Neural progenitor cell (in vitro differentiated cells): ENCODE measurements at regions not wholly inside any gene's neighbourhood (a gene's known extent, or its start where the extent isn't known, plus 50 kb on each side); places are given as distances from the start of the nearest gene placed in this dataset.

Experiments
- DNase-seq: peaks from one replicate; pipeline ENCODE4 v3.0.0-alpha.2; 2016; ENCODE audit warnings: low spot score
- H2AFZ ChIP-seq: fragments of 200-600 bp; sonication (generic); replicated peaks from 2 replicates; pipeline ENCODE4 v1.6.1; 2016; ENCODE audit warnings: antibody characterized with exemption
- H3F3A ChIP-seq: fragments of 200-600 bp; sonication (generic); 2 replicates; pipeline ENCODE4 v1.6.1; 2016; ENCODE audit warnings: antibody characterized with exemption, low read depth
- H3K27ac ChIP-seq: fragments of 200-600 bp; sonication (generic); 2 replicates; pipeline ENCODE4 v1.5.1; 2016; ENCODE audit warnings: mild to moderate bottlenecking
- H3K27me3 ChIP-seq: fragments of 200-600 bp; sonication (generic); 2 replicates; pipeline ENCODE4 v1.6.1; 2016; ENCODE audit warnings: mild to moderate bottlenecking, moderate library complexity
- H3K36me3 ChIP-seq: fragments of 200-600 bp; sonication (generic); 2 replicates; pipeline ENCODE4 v1.5.1; 2016
- H3K4me1 ChIP-seq: fragments of 200-600 bp; sonication (generic); 2 replicates; pipeline ENCODE4 v1.6.1; 2016; ENCODE audit warnings: mixed run types
- H3K4me2 ChIP-seq: fragments of 200-600 bp; sonication (generic); 2 replicates; pipeline ENCODE4 v1.6.1; 2016
- H3K4me3 ChIP-seq: fragments of 200-600 bp; sonication (generic); 2 replicates; pipeline ENCODE4 v1.5.1; 2016
- H3K79me2 ChIP-seq: fragments of 200-600 bp; sonication (generic); 2 replicates; pipeline ENCODE4 v1.6.1; 2016; ENCODE audit warnings: low read depth
- H3K9ac ChIP-seq: fragments of 200-600 bp; sonication (generic); 2 replicates; pipeline ENCODE4 v1.6.1; 2016
- H3K9me3 ChIP-seq: fragments of 200-600 bp; sonication (generic); 2 replicates; pipeline ENCODE4 v1.5.1; 2016; ENCODE audit warnings: low read depth
- H4K20me1 ChIP-seq: fragments of 200-600 bp; sonication (generic); 2 replicates; pipeline ENCODE4 v1.6.1; 2016; ENCODE audit warnings: low read depth
- H3K27ac Mint-ChIP-seq: 3 replicates; pipeline ENCODE4 v1.8.0; 2021; ENCODE audit warnings: mixed read lengths
- H3K27me3 Mint-ChIP-seq: 2 replicates; pipeline ENCODE4 v1.8.0; 2022; ENCODE audit warnings: low read depth, mild to moderate bottlenecking, inconsistent platforms, moderate library complexity, mixed read lengths; ENCODE audit not compliant: insufficient read depth
- H3K36me3 Mint-ChIP-seq: 3 replicates; pipeline ENCODE4 v1.8.0; 2021; ENCODE audit warnings: mixed read lengths
- H3K4me1 Mint-ChIP-seq: 3 replicates; pipeline ENCODE4 v1.8.0; 2021; ENCODE audit warnings: mixed read lengths
- H3K4me3 Mint-ChIP-seq: 3 replicates; pipeline ENCODE4 v1.8.0; 2021; ENCODE audit warnings: mild to moderate bottlenecking, moderate library complexity, mixed read lengths
- H3K9me3 Mint-ChIP-seq: 3 replicates; pipeline ENCODE4 v1.8.0; 2020; ENCODE audit warnings: mixed read lengths
- CTCF ChIP-seq: fragments of 200-600 bp; sonication (generic); IDR thresholded peaks from 2 replicates; pipeline ENCODE4 v1.5.1; 2017; ENCODE audit warnings: antibody characterized with exemption, mild to moderate bottlenecking
- EZH2 ChIP-seq: fragments of 200-600 bp; sonication (generic); IDR thresholded peaks from 2 replicates; pipeline ENCODE4 v1.6.1; 2017; ENCODE audit warnings: antibody characterized with exemption, mild to moderate bottlenecking, moderate library complexity
- EZH2phosphoT487 ChIP-seq: fragments of 200-600 bp; sonication (generic); IDR thresholded peaks from 2 replicates; pipeline ENCODE4 v1.6.1; 2017; ENCODE audit warnings: antibody characterized with exemption

DNA sequence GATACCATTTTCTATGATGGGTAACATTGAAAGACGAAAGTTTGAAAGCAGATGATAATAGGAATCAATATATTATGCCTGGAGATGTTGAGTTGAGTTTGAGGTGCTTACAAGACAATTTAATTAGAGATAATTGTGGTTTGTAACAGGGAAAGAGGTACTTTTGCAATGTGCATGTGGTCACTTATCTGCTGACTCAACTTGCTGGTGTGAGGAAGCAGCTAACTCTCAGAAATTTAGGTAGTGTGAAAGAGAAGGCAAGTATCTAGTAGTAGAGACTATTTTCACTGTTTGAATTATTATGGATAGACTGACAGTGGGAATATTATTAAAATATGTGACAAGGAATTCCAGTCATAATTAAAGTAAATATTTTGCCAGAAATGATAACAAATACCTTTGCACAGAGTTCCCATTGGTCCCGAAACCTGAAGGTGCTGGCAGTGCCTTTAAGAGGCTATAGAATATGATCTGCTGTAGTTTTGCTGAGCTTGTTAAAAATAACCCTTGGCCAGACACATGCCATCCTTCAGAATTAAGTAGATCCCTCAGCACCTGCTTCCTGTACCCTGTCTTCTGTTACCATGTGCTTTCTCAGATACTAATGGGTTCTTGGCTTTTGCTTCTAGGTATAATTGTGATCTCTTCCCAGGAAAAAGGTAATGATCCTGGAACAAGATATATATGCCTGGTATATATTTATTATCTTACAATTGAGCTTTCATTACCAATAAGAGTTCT lies 315.9 kb downstream of the BCHE start:
- no peak overlapping the region for H3K4me2 ChIP-seq
- H3K27ac Mint-ChIP-seq = no peak overlapping the region
- no peak for TF ChIP-seq EZH2phosphoT487
- no peak for TF ChIP-seq CTCF
- TF ChIP-seq EZH2 = no peak
- H3K27me3 Mint-ChIP-seq = no peaks in the 10 kb centered on the region
- no peaks in the 10 kb centered on the region for H3K79me2 ChIP-seq
- H3K9me3 Mint-ChIP-seq = no peaks in the 10 kb centered on the region
- H3K4me3 Mint-ChIP-seq = no peak overlapping the region
- no peak overlapping the region for H3K9ac ChIP-seq
- H4K20me1 ChIP-seq = no peaks in the 10 kb centered on the region
- peaks cover 1% of the 10 kb centered on the region for H3K4me1 Mint-ChIP-seq
- no peak overlapping the region for H3K27ac ChIP-seq
- DNase-seq = no peak
- no peaks in the 10 kb centered on the region for H3K27me3 ChIP-seq
- no peak overlapping the region for H3K4me3 ChIP-seq
- peaks cover 4% of the 10 kb centered on the region for H3K4me1 ChIP-seq
- no peaks in the 10 kb centered on the region for H3F3A ChIP-seq
- H2AFZ ChIP-seq = no peak overlapping the region
- H3K9me3 ChIP-seq = no peaks in the 10 kb centered on the region
- H3K36me3 ChIP-seq = no peaks in the 10 kb centered on the region
- no peaks in the 10 kb centered on the region for H3K36me3 Mint-ChIP-seq

GRCh38 chr3:165519687-165520086 lies 317.5 kb downstream of the BCHE start:
- Mint-ChIP-seq H3K4me3 (no peak overlapping the region), H3K36me3 (no peaks in the 10 kb centered on the region), H3K9me3 (no peaks in the 10 kb centered on the region), H3K27me3 (no peaks in the 10 kb centered on the region), H3K4me1 (no peaks in the 10 kb centered on the region), H3K27ac (no peak overlapping the region)
- H4K20me1 ChIP-seq = no peaks in the 10 kb centered on the region
- no peak for DNase-seq
- H3K9ac ChIP-seq = no peak overlapping the region
- H3K79me2 ChIP-seq = no peaks in the 10 kb centered on the region
- no peak for TF ChIP-seq CTCF
- TF ChIP-seq EZH2 = no peak
- TF ChIP-seq EZH2phosphoT487 = no peak
- no peak overlapping the region for H3K27ac ChIP-seq
- H3F3A ChIP-seq = no peaks in the 10 kb centered on the region
- H3K36me3 ChIP-seq = no peaks in the 10 kb centered on the region
- H3K27me3 ChIP-seq = no peaks in the 10 kb centered on the region
- no peak overlapping the region for H3K4me2 ChIP-seq
- H3K4me3 ChIP-seq = no peak overlapping the region
- H3K9me3 ChIP-seq = no peaks in the 10 kb centered on the region
- no peaks in the 10 kb centered on the region for H3K4me1 ChIP-seq
- H2AFZ ChIP-seq = no peak overlapping the region

- no peaks in the 10 kb centered on the region for H3K79me2 ChIP-seq
- H4K20me1 ChIP-seq = no peaks in the 10 kb centered on the region
- no peak overlapping the region for H3K27ac Mint-ChIP-seq
- no peaks in the 10 kb centered on the region for H3K36me3 ChIP-seq
- no peaks in the 10 kb centered on the region for H3K9me3 ChIP-seq
- no peak overlapping the region for H3K4me2 ChIP-seq
- no peaks in the 10 kb centered on the region for H3K27me3 Mint-ChIP-seq
- no peak overlapping the region for H3K27ac ChIP-seq
- TF ChIP-seq CTCF = no peak
- TF ChIP-seq EZH2phosphoT487 = no peak
- no peak for TF ChIP-seq EZH2
- H3K9ac ChIP-seq = no peak overlapping the region
- H3F3A ChIP-seq = no peaks in the 10 kb centered on the region
- H3K36me3 Mint-ChIP-seq = no peaks in the 10 kb centered on the region
- H3K9me3 Mint-ChIP-seq = no peaks in the 10 kb centered on the region
- H3K4me1 ChIP-seq = no peaks in the 10 kb centered on the region
- DNase-seq = no peak
- no peak overlapping the region for H3K4me3 Mint-ChIP-seq
- H3K4me3 ChIP-seq = no peak overlapping the region
- no peaks in the 10 kb centered on the region for H3K4me1 Mint-ChIP-seq
- H2AFZ ChIP-seq = no peak overlapping the region
- no peaks in the 10 kb centered on the region for H3K27me3 ChIP-seq
Measured at GRCh38 chr3:165518346-165518745, 318.9 kb downstream of the BCHE start.
